ENCODE measurements at regions not wholly inside any gene's neighbourhood (a gene's known extent, or its start where the extent isn't known, plus 50 kb on each side); places are given as distances from the start of the nearest gene placed in this dataset.

DNA sequence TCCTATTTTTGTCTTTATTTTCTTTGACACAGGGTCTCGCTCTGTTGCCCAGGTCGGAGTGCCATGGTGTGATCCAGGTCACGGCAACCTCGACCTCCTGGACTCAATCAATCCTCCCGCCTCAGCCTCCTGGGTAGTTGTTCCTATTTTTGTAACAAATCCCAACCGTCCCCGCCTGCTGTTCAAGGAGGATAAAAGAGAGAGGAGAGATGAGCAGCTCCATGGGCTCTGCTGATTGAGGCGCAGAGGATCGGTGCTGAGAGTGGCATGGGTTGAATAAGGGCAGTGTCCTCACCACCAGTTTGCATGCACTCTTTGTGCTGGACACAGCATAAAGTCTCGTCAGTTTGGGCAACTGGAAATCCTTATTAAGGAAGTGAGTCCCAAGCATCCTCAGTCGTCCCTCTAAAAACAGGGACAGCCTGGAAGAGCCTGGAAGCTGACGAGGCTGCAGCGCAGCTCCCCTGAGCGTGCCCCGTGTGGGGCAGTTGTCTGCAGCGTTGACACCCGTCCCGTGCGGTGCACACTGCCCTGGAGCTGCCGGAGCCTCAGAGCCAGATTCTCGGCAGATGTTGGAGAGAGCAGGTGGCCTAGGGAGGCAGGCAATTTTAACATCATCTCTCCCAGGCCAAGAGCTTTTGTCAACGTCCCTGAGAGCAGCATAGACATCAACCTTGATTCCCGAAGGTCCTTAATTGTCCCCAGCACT is 404.2 kb upstream of the RNF32 start:
- no TSS peak for BruUV-seq (replicated peaks)
- no peak for TF ChIP-seq EZH2 (IDR thresholded peaks at IDR 0.05; ENCODE audit: borderline replicate concordance, low read depth, low read length, poor library complexity, severe bottlenecking)
- TF ChIP-seq, protein P1, sequence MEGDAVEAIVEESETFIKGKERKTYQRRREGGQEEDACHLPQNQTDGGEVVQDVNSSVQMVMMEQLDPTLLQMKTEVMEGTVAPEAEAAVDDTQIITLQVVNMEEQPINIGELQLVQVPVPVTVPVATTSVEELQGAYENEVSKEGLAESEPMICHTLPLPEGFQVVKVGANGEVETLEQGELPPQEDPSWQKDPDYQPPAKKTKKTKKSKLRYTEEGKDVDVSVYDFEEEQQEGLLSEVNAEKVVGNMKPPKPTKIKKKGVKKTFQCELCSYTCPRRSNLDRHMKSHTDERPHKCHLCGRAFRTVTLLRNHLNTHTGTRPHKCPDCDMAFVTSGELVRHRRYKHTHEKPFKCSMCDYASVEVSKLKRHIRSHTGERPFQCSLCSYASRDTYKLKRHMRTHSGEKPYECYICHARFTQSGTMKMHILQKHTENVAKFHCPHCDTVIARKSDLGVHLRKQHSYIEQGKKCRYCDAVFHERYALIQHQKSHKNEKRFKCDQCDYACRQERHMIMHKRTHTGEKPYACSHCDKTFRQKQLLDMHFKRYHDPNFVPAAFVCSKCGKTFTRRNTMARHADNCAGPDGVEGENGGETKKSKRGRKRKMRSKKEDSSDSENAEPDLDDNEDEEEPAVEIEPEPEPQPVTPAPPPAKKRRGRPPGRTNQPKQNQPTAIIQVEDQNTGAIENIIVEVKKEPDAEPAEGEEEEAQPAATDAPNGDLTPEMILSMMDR (conservative IDR thresholded peaks at IDR 0.05; ENCODE audit: low read depth, low read length) = no peak
- intact Hi-C loops (cut with micrococcal nuclease; ENCODE audit: unreplicated experiment) = no loop called here
- H3K27ac ChIP-seq (ENCODE audit: low read depth, low read length, poor library complexity, severe bottlenecking) = no peak overlapping the region
- peaks cover 2% of the 10 kb centered on the region for H3K27me3 ChIP-seq (replicated peaks; ENCODE audit: insufficient read depth, low read depth, low read length, poor library complexity)
- CTCF ChIA-PET = no interaction called here
- POLR2A ChIA-PET (ENCODE audit: low non-redundant PET) = no interaction called here
- no peak for DNase-seq (ENCODE audit: low spot score)
- H3K36me3 ChIP-seq (ENCODE audit: insufficient read depth, low read length, poor library complexity, severe bottlenecking) = no peaks in the 10 kb centered on the region
- H3K4me3 ChIP-seq (ENCODE audit: low read depth, low read length, poor library complexity, severe bottlenecking) = no peak overlapping the region
- no peaks in the 10 kb centered on the region for H3K4me1 ChIP-seq (ENCODE audit: insufficient read depth, low read length, poor library complexity, severe bottlenecking)
- H3K9me3 ChIP-seq (ENCODE audit: low read depth, low read length, poor library complexity, severe bottlenecking) = no peaks in the 10 kb centered on the region

DNA sequence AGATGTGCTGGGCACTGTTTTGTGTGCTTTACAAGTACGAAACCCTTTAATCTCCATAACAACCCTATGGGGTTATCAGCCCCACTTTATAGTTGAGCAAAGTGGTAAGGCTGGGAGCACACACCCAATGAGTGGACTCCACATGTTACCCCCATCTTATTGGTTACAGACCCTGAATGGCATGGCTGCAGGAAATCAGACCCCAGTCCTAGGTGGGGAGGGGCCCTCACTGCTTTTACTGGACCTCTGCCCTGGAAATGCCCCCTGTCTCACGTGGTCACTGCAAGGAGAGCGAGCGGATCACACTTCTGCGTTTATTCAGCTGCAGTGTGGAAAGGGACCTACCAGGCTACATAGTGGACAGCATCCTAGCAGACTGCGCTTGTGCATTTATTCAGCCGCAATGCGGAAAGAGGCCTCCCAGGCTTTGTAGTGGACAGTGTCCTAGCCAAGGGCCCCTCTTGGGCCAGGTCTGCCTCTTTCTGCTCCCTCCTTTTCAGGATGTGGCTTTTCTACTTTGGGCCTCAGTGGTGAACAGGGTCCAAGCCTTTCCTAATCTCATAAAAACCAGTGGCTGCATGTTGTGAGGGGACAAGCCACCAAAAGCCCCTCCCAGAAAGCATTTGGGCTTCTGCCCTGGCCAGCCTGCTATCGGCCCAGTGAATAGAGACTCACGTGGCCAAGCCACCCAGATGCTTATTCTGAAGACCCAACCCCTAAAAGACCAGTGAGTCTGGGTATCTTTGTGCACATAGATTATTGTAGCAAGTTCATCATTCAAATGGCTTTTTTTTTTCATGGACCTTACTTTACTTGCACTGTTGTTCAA is 405.7 kb upstream of the RNF32 start:
- no peaks in the 10 kb centered on the region for H3K9me3 ChIP-seq (ENCODE audit: low read depth, low read length, poor library complexity, severe bottlenecking)
- H3K27ac ChIP-seq (ENCODE audit: low read depth, low read length, poor library complexity, severe bottlenecking) = no peak overlapping the region
- no TSS peak for BruUV-seq (replicated peaks)
- DNase-seq (ENCODE audit: low spot score) = no peak
- no peaks in the 10 kb centered on the region for H3K36me3 ChIP-seq (ENCODE audit: insufficient read depth, low read length, poor library complexity, severe bottlenecking)
- H3K4me1 ChIP-seq (ENCODE audit: insufficient read depth, low read length, poor library complexity, severe bottlenecking) = no peaks in the 10 kb centered on the region
- no peak for TF ChIP-seq EZH2 (IDR thresholded peaks at IDR 0.05; ENCODE audit: borderline replicate concordance, low read depth, low read length, poor library complexity, severe bottlenecking)
- TF ChIP-seq, protein P1 (conservative IDR thresholded peaks at IDR 0.05; ENCODE audit: low read depth, low read length) = no peak
- ChIA-PET CTCF (no interaction called here), POLR2A (ENCODE audit: low non-redundant PET) (no interaction called here)
- no peak overlapping the region for H3K4me3 ChIP-seq (ENCODE audit: low read depth, low read length, poor library complexity, severe bottlenecking)
- intact Hi-C loops (cut with micrococcal nuclease; ENCODE audit: unreplicated experiment) = no loop called here
- H3K27me3 ChIP-seq (replicated peaks; ENCODE audit: insufficient read depth, low read depth, low read length, poor library complexity) = peaks cover 9% of the 10 kb centered on the region

DNA sequence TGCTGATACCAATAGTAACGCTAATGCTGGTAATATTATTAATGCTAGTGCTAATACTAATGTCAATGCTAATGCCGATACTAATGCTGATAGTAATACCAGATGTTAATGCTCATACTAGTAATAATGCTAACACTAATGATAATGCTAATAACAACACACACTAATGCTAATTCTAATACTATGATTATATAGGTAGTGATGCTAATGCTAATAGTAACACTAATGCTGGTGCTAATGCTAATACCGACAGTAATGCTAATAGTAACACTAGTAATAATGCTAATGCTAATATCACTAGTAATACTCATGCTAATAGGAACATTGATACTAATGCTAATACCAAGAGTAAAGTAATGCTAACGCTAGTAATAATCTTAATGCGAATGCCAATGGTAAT is 406.4 kb upstream of the RNF32 start:
- no peak for TF ChIP-seq EZH2 (IDR thresholded peaks at IDR 0.05; ENCODE audit: borderline replicate concordance, low read depth, low read length, poor library complexity, severe bottlenecking)
- TF ChIP-seq, protein P1 (conservative IDR thresholded peaks at IDR 0.05; ENCODE audit: low read depth, low read length) = no peak
- Histone ChIP-seq H3K27ac (ENCODE audit: low read depth, low read length, poor library complexity, severe bottlenecking) (no peak overlapping the region), H3K27me3 (replicated peaks; ENCODE audit: insufficient read depth, low read depth, low read length, poor library complexity) (peaks cover 9% of the 10 kb centered on the region), H3K36me3 (ENCODE audit: insufficient read depth, low read length, poor library complexity, severe bottlenecking) (no peaks in the 10 kb centered on the region), H3K4me3 (ENCODE audit: low read depth, low read length, poor library complexity, severe bottlenecking) (no peak overlapping the region), H3K4me1 (ENCODE audit: insufficient read depth, low read length, poor library complexity, severe bottlenecking) (no peaks in the 10 kb centered on the region), H3K9me3 (ENCODE audit: low read depth, low read length, poor library complexity, severe bottlenecking) (no peaks in the 10 kb centered on the region)
- POLR2A ChIA-PET (ENCODE audit: low non-redundant PET) = no interaction called here
- DNase-seq (ENCODE audit: low spot score) = no peak
- no TSS peak for BruUV-seq (replicated peaks)
- intact Hi-C loops (cut with micrococcal nuclease; ENCODE audit: unreplicated experiment) = no loop called here
- CTCF ChIA-PET = no interaction called here
